ENCODE measurements at regions not wholly inside any gene's neighbourhood (a gene's known extent, or its start where the extent isn't known, plus 50 kb on each side); places are given as distances from the start of the nearest gene placed in this dataset.

DNA sequence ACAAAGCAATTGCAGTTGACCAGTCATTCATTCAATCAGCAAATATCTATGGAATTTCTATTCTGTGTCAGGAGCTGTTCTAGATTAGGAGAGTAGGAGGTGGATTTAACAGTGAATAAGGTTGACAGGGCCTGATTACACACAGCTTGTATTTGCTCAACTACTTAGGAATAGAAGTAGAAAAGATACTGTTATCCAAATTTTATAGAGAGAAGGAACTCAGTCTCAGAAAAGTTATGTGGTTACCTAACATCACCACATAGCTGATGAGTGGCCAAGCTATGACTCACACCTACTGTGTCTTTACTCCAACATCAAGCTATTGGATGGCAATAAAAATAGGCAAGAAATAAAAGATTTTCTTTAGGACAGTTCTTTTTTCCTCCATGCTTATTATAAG, 374.8 kb downstream of the RMST start:
- Histone ChIP-seq H3K4me1 (no peaks in the 10 kb centered on the region), H3K27me3 (no peaks in the 10 kb centered on the region), H3K9me3 (no peaks in the 10 kb centered on the region), H3K4me3 (no peak overlapping the region), H3K36me3 (no peaks in the 10 kb centered on the region), H3K27ac (no peak overlapping the region)
- TF ChIP-seq, protein P1, sequence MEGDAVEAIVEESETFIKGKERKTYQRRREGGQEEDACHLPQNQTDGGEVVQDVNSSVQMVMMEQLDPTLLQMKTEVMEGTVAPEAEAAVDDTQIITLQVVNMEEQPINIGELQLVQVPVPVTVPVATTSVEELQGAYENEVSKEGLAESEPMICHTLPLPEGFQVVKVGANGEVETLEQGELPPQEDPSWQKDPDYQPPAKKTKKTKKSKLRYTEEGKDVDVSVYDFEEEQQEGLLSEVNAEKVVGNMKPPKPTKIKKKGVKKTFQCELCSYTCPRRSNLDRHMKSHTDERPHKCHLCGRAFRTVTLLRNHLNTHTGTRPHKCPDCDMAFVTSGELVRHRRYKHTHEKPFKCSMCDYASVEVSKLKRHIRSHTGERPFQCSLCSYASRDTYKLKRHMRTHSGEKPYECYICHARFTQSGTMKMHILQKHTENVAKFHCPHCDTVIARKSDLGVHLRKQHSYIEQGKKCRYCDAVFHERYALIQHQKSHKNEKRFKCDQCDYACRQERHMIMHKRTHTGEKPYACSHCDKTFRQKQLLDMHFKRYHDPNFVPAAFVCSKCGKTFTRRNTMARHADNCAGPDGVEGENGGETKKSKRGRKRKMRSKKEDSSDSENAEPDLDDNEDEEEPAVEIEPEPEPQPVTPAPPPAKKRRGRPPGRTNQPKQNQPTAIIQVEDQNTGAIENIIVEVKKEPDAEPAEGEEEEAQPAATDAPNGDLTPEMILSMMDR (IDR thresholded peaks at IDR 0.05): no peak
- no peak for DNase-seq (ENCODE audit: low spot score)

DNA sequence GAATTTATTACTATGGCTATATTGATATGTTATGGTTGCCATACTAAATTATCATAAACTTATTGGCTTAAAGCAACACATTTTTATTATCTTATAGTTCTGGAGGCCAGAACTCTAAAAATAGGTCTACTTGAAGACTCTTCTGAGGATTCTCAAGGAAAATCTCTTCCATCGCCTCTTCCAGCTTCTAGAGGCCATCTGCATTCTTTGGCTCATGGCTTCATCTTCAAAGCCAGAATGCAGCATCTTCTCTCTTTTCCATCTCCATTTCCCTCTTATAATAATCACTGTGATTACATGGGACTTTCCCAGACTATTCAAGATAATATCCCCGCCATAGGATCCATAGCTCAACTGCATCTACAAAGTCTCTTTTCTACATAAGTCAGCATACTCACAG, 385.4 kb downstream of the RMST start:
- Histone ChIP-seq H3K4me3 (no peak overlapping the region), H3K27ac (no peak overlapping the region), H3K27me3 (no peaks in the 10 kb centered on the region), H3K36me3 (no peaks in the 10 kb centered on the region), H3K4me1 (no peaks in the 10 kb centered on the region), H3K9me3 (no peaks in the 10 kb centered on the region)
- TF ChIP-seq, protein P1 (IDR thresholded peaks at IDR 0.05): no peak
- no peak for DNase-seq (ENCODE audit: low spot score)

DNA sequence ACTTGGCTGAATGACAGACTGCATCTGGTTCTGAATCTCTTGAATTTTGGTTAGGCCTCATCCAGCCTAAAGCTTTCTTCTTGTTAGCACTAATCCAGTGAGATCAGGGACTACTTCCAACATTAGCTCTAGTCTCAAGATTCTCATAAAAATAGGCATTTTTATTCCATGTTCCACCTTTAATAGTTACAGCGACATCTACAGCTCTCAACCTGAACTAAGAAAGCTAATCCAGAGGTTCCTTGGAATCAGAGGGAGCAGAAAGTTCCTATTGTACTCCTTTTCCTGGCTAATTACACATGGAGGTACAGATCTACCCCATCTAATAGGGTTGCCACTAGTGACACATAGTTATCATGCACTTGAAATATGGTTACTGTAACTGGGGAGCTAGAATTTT, 391.9 kb downstream of the RMST start:
- DNase-seq (ENCODE audit: low spot score): no peak
- Histone ChIP-seq H3K4me1 (no peaks in the 10 kb centered on the region), H3K27me3 (no peaks in the 10 kb centered on the region), H3K27ac (no peak overlapping the region), H3K4me3 (no peak overlapping the region), H3K36me3 (no peaks in the 10 kb centered on the region), H3K9me3 (no peaks in the 10 kb centered on the region)
- TF ChIP-seq, protein P1 (IDR thresholded peaks at IDR 0.05): no peak

DNA sequence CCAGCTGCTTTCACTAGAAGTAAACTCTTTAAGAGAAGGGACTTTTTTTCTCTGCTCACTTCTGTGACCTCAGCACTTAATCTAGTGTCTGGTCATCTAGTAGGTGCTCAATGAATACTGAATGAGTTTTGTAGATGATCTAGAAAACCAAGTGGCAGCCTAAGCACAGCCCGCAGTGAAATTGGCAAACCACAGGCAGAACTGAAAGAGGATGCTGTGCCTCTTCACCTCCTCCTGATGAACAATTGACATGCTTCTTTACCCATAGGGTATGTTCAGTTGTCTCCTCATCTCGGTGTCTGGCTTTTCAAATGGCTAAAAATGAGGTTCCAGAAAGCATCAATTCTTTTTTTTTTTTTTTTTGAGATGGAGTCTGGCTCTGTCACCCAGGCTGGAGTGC, 399.5 kb downstream of the RMST start:
- no peak for DNase-seq (ENCODE audit: low spot score)
- no peaks in the 10 kb centered on the region for H3K4me1 ChIP-seq
- H3K27me3 ChIP-seq: no peaks in the 10 kb centered on the region
- H3K36me3 ChIP-seq: no peaks in the 10 kb centered on the region
- H3K9me3 ChIP-seq: peaks cover 0 to 8% of the 10 kb centered on the region in 2 donors
- no peak overlapping the region for H3K27ac ChIP-seq
- TF ChIP-seq, protein P1 (IDR thresholded peaks at IDR 0.05): no peak
- no peak overlapping the region for H3K4me3 ChIP-seq

GRCh38 chr12:97875064-97875463, 412.5 kb downstream of the RMST start:
- Histone ChIP-seq H3K27ac (no peak overlapping the region), H3K4me3 (no peak overlapping the region), H3K9me3 (no peaks in the 10 kb centered on the region), H3K4me1 (no peaks in the 10 kb centered on the region), H3K36me3 (no peaks in the 10 kb centered on the region), H3K27me3 (no peaks in the 10 kb centered on the region)
- DNase-seq (ENCODE audit: low spot score): no peak
- TF ChIP-seq, protein P1 (IDR thresholded peaks at IDR 0.05): no peak

DNA sequence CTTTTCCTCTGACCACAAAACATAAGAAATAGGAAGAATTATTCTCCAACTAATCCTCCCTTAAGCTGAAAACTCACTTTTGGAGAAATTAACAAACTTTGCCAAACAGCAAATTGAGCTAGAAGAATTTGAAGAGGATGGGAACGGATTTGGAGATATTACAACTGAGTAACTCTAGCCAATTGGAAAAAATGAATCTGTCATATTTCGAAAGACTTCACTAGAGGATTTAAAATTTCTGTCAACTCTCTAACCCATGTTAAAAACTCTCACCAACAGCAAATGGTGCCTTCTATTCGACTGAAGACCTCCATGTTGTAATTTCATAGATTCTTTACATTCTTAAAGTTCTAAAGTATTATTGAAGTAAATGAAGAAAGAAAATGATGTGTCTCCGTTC, 414.2 kb downstream of the RMST start:
- H3K4me3 ChIP-seq: no peak overlapping the region
- H3K36me3 ChIP-seq: no peaks in the 10 kb centered on the region
- H3K27ac ChIP-seq: no peak overlapping the region
- DNase-seq (ENCODE audit: low spot score): no peak
- TF ChIP-seq, protein P1 (IDR thresholded peaks at IDR 0.05): no peak
- no peaks in the 10 kb centered on the region for H3K27me3 ChIP-seq
- no peaks in the 10 kb centered on the region for H3K9me3 ChIP-seq
- H3K4me1 ChIP-seq: no peaks in the 10 kb centered on the region

Data from right atrium auricular region (tissue), 2 donors.